A549 (cell line): ENCODE measurements at regions not wholly inside any gene's neighbourhood (a gene's known extent, or its start where the extent isn't known, plus 50 kb on each side); places are given as distances from the start of the nearest gene placed in this dataset.

ENCODE experiments used
- CEBPB ChIP-seq, 2 experiments: fragments of >200 bp in 1 of 2; sonication (Bioruptor Twin) in 1 of 2; formaldehyde crosslinking in 1 of 2; IDR thresholded peaks; 2 replicates each; pipeline ENCODE4 v1.6.1; 2012 to 2016
- E2F6 ChIP-seq: IDR thresholded peaks from 2 replicates; pipeline ENCODE4 v1.6.1; 2012; ENCODE audit warnings: low read depth, borderline replicate concordance
- EHMT2 ChIP-seq: fragments of 200-600 bp; sonication (generic); IDR thresholded peaks from 2 replicates; pipeline ENCODE4 v1.6.1; 2016; ENCODE audit warnings: antibody characterized with exemption, low read depth, mild to moderate bottlenecking, moderate library complexity
- EP300 ChIP-seq, 2 experiments: fragments of >200 bp; sonication (Bioruptor Twin); formaldehyde crosslinking; IDR thresholded peaks; 2 replicates in 1 of 2; 3 replicates in 1 of 2; pipeline ENCODE4 v1.6.1; 2016 to 2017
- HDAC2 ChIP-seq: fragments of 200-600 bp; sonication (generic); IDR thresholded peaks from 2 replicates; pipeline ENCODE4 v1.6.1; 2016
- JUNB ChIP-seq: fragments of >200 bp; sonication (Bioruptor Twin); formaldehyde crosslinking; IDR thresholded peaks from 2 replicates; pipeline ENCODE4 v1.6.1; 2016
- KDM5A ChIP-seq: fragments of 200-600 bp; sonication (generic); IDR thresholded peaks from 2 replicates; pipeline ENCODE4 v1.6.1; 2016; ENCODE audit warnings: antibody characterized with exemption, mild to moderate bottlenecking
- PHF8 ChIP-seq: fragments of 200-600 bp; sonication (generic); IDR thresholded peaks from 2 replicates; pipeline ENCODE4 v1.6.1; 2016; ENCODE audit warnings: low read depth, mild to moderate bottlenecking, antibody characterized with exemption, moderate library complexity, borderline replicate concordance
- POLR2A ChIP-seq: IDR thresholded peaks from 2 replicates; pipeline ENCODE4 v1.6.1; 2012; ENCODE audit warnings: mild to moderate bottlenecking, low read length
- REST ChIP-seq: fragments of 200-600 bp; sonication (generic); IDR thresholded peaks from 2 replicates; pipeline ENCODE4 v1.6.1; 2016; ENCODE audit warnings: antibody characterized with exemption, mild to moderate bottlenecking, moderate library complexity
- SREBF2 ChIP-seq: fragments of 450-650 bp; IDR thresholded peaks from 2 replicates; pipeline ENCODE4 v1.6.1; 2014; ENCODE audit warnings: mild to moderate bottlenecking, moderate library complexity
- ZSCAN20 ChIP-seq: fragments of 250-450 bp; sonication (Bioruptor Pico); IDR thresholded peaks from 2 replicates; pipeline ENCODE4 v1.8.0; 2022; ENCODE audit warnings: mild to moderate bottlenecking, moderate library complexity
- TF ChIP-seq, protein P1 (sequence below): fragments of >200 bp; sonication (Bioruptor Twin); formaldehyde crosslinking; IDR thresholded peaks from 3 replicates; pipeline ENCODE4 v1.5.1; 2016
- TF ChIP-seq, protein P2 (sequence below): IDR thresholded peaks from 2 replicates; pipeline ENCODE4 v1.6.1; 2012

- TF ChIP-seq, protein P1, sequence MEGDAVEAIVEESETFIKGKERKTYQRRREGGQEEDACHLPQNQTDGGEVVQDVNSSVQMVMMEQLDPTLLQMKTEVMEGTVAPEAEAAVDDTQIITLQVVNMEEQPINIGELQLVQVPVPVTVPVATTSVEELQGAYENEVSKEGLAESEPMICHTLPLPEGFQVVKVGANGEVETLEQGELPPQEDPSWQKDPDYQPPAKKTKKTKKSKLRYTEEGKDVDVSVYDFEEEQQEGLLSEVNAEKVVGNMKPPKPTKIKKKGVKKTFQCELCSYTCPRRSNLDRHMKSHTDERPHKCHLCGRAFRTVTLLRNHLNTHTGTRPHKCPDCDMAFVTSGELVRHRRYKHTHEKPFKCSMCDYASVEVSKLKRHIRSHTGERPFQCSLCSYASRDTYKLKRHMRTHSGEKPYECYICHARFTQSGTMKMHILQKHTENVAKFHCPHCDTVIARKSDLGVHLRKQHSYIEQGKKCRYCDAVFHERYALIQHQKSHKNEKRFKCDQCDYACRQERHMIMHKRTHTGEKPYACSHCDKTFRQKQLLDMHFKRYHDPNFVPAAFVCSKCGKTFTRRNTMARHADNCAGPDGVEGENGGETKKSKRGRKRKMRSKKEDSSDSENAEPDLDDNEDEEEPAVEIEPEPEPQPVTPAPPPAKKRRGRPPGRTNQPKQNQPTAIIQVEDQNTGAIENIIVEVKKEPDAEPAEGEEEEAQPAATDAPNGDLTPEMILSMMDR: no peak
- TF ChIP-seq CEBPB (IDR thresholded peaks at IDR 0.05) (no peak), POLR2A (no peak), HDAC2 (no peak), REST (no peak), ZSCAN20 (no peak), KDM5A (no peak), EHMT2 (no peak), E2F6 (no peak), PHF8 (no peak), SREBF2 (no peak), EP300 (IDR thresholded peaks at IDR 0.05) (no peak), JUNB (no peak)
- TF ChIP-seq, protein P2, sequence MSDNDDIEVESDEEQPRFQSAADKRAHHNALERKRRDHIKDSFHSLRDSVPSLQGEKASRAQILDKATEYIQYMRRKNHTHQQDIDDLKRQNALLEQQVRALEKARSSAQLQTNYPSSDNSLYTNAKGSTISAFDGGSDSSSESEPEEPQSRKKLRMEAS: no peak
These were observed 422.3 kb upstream of the RBFOX1 start for GRCh38 chr16:6910301-6910700.
